ENCODE measurements at regions not wholly inside any gene's neighbourhood (a gene's known extent, or its start where the extent isn't known, plus 50 kb on each side); places are given as distances from the start of the nearest gene placed in this dataset.

DNA sequence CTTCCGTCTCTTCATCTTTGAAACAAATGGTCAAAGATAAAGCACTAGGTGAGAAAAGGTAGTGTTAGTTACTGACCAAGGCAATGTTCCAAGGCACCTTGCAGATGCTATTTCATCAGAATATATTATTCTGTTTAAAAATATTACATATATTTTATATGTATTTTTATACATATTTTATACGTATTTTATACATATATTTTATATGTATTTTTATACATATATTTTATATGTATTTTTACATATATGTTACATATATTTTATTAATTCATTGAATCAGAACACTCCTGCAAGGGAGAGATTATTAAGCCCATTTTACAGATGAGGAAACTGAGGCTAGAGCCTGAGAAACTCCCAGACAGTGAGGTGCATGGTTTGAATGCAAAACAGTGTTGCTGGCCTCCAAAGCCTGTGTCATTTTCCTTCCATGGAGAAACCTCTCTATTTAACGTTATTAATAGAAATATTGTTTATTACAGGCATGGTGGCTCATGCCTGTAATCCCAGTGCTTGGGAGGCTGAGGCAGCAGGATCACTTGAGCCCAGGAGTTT, 120.6 kb upstream of the CD82 start:
- TF ChIP-seq EZH2 (IDR thresholded peaks at IDR 0.05; ENCODE audit: insufficient read depth, poor library complexity, severe bottlenecking): no peak
- TF ChIP-seq EZH2phosphoT487 (IDR thresholded peaks at IDR 0.05; ENCODE audit: insufficient read depth, low read depth): no peak

Measured in GM23248 (cell line).